Endothelial cell of hepatic sinusoid (primary cell): ENCODE measurements at regions not wholly inside any gene's neighbourhood (a gene's known extent, or its start where the extent isn't known, plus 50 kb on each side); places are given as distances from the start of the nearest gene placed in this dataset.
"Not testable (repeated sequence)": the region's sequence is repeated elsewhere in the genome, so short reads cannot be mapped to it uniquely, and the experiment has no call there.

Source experiments
- in situ Hi-C: cut with HindIII; loops from 2 replicates; pipeline ENCODE4 v1.10.0; 2017; ENCODE audit warnings: low sequenced_read_pairs

DNA sequence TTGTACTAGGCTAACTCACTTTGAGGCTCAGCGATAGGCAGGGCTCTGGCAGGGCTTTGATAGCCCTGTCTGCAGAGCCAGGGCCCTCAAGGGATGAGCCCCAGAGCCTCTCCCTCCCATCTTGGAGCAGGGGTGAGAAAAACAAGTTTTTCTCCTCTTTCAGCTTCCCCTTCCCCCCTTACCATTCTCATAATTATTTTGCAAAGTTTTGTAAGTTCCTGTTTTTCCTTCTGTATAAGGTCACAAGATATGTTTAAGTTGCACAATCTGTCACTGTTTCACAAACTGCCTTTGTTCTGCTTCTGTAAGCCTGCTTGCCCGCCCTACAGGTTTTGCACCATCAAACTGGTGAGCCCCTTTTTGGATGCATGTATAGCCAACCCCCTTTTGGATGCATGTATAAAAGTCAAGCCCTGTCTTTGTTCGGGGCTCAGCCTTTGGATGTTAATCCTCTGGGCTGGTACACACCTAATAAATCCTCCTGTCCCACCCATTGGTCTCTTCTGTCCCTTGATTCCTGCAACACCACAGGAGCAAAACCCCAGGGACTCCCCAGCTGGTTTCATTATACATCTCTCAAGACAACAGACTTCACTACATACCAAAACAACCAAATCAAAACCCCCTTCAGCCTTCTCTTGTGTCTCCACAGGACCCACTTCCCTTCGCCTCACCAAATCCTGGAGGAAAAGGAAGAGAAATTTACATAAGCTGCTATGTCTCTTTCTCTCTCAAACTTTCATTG, 52.5 kb upstream of the RESF1 start:
- in situ Hi-C loops: no loop called here

DNA sequence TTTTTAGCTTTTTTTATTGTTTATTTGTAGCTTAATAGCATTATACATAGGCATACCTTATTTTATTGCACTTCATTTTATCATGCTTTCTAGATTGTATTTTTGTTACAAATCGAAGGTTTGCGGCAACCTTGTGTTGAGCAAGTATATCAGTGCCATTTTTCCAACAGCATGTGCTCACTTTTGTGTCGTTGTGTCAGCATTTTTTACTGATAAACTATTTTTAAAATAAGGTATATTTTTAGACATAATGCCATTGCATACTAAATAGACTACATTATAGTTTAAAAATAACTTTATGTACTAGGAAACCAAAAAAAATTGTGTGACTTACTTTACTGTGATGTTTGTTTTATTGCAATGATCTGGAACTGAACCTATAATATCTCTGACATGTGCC, 56.2 kb upstream of the RESF1 start:
- in situ Hi-C loops: no loop called here

DNA sequence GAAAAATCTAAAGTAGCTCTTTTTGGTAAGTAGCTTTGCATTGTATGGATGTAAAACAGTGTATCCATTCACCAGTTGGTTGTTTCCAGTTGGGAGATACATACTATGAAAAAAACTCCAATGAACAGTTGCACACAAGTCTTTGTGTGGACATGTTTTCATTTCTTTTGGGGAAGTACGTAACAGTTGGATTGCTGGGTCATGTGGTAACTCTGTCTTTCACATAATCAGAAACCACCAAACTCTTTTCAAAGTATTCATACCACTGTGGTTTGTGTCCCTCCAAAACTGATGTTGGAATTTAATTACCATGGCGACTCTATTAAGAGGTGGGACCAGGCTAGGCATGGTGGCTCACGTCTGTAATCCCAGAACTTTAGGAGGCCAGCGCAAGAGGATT, 58.9 kb upstream of the RESF1 start:
- in situ Hi-C loops: no loop called here

GRCh38 chr12:31899109-31899508, 60.1 kb upstream of the RESF1 start:
- in situ Hi-C loops: loop anchor here (5.0 kb wide), 3 partner anchors 48 to 112 kb away; no protein-coding TSS in a partner anchor

- in situ Hi-C loops: loop anchor here (5.0 kb wide), 3 partner anchors 49 to 111 kb away; no protein-coding TSS in a partner anchor
These were observed 61.3 kb upstream of the RESF1 start for GRCh38 chr12:31897781-31898503.

- in situ Hi-C loops: loop anchor here (5.0 kb wide), 3 partner anchors 50 to 110 kb away; no protein-coding TSS in a partner anchor
These were observed 62.1 kb upstream of the RESF1 start for GRCh38 chr12:31897092-31897491.

- in situ Hi-C loops: loop anchor here (5.0 kb wide), 3 partner anchors 51 to 109 kb away; no protein-coding TSS in a partner anchor
These were observed 62.6 kb upstream of the RESF1 start for GRCh38 chr12:31896514-31897039.

DNA sequence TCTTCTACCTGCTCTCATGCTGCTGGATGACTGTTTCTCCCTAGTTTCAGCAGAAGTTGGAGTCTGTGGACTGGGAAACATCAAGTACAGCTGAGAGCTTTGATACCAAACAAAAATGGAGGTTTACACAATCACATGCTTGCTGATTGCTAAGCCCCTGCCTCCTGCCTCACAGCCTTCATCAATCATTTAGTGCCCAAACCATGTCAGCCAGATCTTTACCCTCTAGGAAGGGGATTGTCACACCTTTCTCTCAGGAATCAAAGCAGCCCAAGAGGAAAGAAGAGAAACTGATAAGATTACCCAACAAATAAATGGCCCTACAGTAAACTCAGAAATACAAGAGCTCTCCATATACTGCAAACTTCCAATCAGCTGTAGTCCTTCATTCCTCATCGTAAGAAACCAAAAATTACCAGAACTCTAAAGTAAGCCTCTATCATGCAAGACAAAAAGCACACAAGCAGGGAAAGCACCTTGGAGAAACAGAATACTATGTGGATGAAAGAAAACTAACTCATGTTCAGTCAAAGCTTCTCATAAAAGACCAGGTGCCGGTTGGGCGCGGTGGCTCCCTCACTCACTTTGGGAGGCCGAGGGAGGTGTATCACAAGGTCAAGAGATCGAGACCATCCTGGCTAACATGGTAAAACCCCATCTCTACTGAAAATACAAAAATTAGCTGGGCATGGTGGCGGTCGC, 63.6 kb upstream of the RESF1 start:
- in situ Hi-C loops: loop anchor here (5.0 kb wide), 3 partner anchors 52 to 108 kb away; no protein-coding TSS in a partner anchor

DNA sequence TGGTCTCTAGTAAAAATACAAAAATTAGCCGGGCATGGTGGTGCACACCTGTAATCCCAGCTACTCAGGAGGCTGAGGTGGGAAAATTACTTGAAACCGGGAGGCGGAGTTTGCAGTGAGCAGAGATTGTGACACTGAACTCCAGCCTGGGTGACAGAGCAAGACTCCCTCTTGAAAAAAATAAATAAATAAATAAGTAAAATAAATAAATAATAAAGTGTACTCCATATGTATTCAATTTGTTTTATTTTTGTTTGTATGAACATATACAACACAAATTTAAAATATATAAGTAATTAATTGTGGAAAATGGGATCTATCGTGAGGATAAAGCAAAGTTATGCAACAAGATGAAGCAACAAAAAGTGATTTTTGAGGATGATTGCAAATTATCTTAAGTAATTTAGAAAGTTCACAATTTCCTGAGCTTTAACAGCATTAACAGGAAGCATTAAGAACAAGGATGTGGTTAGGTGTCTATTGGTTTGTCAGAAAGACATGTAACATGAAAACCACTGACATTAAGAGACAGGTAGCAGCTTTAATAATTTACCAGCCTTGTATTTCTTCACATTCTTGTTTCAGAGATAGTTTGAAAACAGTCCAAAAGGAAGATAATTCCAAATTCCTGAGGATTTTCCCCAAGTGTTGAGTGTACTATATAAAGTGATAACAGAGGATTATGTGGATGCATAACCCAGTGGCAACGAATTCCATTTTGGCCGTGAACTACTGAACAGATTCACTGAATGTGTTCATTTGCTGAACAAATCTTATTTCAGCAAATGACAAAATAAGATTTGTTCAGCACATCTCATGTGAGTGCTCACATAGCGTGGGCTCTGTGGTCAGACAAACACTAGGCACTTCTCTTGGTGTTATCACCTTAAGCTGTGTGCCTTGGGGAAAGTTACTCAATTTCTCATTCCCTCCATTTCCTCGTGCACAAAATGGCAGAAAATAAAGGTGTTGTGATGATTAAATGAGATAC, 68.6 kb upstream of the RESF1 start:
- in situ Hi-C loops: no loop called here

GRCh38 chr12:31887109-31887811, 72.0 kb upstream of the RESF1 start:
- in situ Hi-C loops: no loop called here

DNA sequence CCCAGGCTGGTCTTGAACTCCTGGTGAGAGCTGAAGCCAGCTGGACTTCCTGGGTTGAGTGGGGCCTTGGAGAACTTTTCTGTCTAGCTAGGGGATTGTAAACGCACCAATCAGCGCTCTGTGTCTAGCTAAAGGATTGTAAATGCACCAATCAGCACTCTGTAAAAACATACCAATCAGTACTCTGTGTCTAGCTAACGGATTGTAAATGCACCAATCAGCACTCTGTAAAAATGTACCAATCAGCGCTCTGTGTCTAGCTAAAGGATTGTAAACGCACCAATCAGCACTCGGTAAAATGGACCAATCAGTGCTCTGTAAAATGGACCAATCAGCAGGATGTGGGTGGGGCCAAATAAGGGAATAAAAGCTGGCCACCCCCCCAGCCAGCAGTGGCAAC, 76.5 kb upstream of the RESF1 start:
- in situ Hi-C loops: not testable (repeated sequence)

- in situ Hi-C loops: no loop called here
These were observed 78.9 kb upstream of the RESF1 start for GRCh38 chr12:31880340-31880739.

GRCh38 chr12:31877884-31878283, 81.3 kb upstream of the RESF1 start:
- in situ Hi-C loops: no loop called here

DNA sequence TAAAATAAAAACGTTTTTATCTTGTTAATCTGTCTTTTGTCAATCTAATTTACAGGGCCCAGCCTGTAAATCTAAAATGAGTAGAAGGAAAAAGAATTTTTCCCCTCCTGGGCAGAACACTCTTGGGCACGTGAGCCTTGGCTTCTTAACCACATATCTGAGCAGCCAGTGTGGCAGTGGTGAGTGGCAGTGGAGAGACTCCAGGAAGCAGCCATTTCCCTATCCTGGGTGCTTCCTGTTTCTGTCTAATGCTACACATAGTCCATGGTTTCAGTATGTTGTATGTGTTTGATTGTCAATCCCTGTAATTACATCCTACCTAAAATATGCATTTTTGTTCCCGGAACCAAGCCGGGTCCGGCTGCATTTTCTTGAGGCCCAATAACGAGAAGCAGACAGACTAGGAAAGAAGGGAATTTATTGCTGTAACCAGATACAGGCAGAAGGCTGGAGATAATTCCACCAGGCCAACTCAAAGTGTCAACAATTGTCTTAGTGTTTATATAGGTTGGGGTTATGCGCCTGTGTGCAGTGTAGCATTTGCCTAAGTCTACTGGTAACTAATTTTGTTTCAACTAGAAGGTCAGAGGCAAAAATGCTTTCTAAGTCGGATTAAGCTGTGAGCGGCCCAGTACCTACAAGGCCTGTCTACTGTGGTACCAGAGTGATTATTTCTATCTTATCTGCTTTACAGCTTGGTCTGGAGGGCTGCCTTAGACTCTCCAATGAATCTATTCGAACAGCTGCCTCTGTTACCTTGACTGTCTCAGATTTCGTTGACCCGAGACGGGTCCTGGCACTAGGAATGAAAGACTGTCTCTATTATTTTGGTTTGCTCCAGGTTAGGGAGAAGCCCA, 82.4 kb upstream of the RESF1 start:
- in situ Hi-C loops: no loop called here

GRCh38 chr12:31875609-31875964, 83.6 kb upstream of the RESF1 start:
- in situ Hi-C loops: no loop called here

DNA sequence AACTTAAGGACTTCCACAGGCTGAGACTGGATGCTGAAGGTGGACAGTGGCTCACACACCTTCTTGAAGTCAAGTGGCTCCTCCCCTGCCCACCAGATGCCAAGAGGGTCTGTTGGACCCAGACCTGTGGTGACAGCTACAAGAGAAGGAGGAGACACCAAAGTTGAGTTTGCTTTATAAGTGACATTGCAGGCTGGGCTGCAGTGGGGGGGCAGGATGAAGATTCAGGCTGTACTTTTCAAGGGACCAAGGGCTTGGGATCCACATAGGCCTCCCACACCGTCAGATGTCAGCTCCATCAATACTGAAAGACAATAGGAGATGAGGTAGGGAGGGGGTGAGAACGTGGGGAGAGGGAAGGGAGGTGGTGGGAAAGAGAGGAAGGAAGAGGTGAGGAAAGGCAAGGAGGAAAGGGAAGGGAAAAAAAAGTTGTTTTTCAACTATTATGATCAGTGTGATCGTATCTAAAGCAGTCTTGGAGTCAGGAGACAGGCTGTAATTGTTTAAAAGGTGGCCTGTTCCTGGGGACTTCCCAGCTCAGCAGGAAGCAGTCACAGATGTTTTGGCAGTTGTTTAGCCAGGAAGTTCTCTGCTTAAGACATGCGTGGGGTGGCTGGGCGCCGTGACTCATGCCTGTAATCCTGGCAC, 84.1 kb upstream of the RESF1 start:
- in situ Hi-C loops: no loop called here

GRCh38 chr12:31872831-31873604, 86.2 kb upstream of the RESF1 start:
- in situ Hi-C loops: no loop called here
